GM12878 (cell line): ENCODE measurements at regions not wholly inside any gene's neighbourhood (a gene's known extent, or its start where the extent isn't known, plus 50 kb on each side); places are given as distances from the start of the nearest gene placed in this dataset.

Experiments used
- ATAC-seq: fragments of 200-7000 bp; cut with Tn5 transposase; 3 replicates; pipeline ENCODE4 v1.9.1; 2020; ENCODE audit warnings: mild to moderate bottlenecking, moderate library complexity
- BruUV-seq: library from RNA; stranded (reverse); fragments of 400-500 nt; replicated peaks from 2 replicates; lab custom pipeline; 2021; lab: Mats Ljungman, UMichigan
- CTCF ChIA-PET: fragments of 300-600 bp; sonication (Branson Sonifier 250); formaldehyde crosslinking; extraction: SDS; loops from one replicate; lab custom pipeline; 2021; ENCODE audit warnings: inconsistent platforms; lab: Yijun Ruan, JAX
- POLR2A ChIA-PET: fragments of 350-600 bp; formaldehyde crosslinking; extraction: SDS; loops from one replicate; lab custom pipeline; 2021; ENCODE audit warnings: inconsistent platforms; lab: Charles Lee
- RAD21 ChIA-PET: fragments of 300-600 bp; sonication (Branson Sonifier 250); formaldehyde crosslinking; loops from one replicate; lab custom pipeline; 2023; ENCODE audit warnings: antibody characterized with exemption; ENCODE audit not compliant: unreplicated experiment; lab: Charles Lee
- SMC1A ChIA-PET: fragments of 300-600 bp; sonication (Branson Sonifier 250); formaldehyde crosslinking; loops from one replicate; lab custom pipeline; 2023; ENCODE audit not compliant: unreplicated experiment, uncharacterized antibody; lab: Charles Lee
- DNase-seq: peaks from one replicate; pipeline ENCODE4 v3.0.0-alpha.2; 2011; ENCODE audit warnings: low read depth, low spot score
- FAIRE-seq: peaks from 3 replicates; lab custom pipeline; 2011; peaks lifted over from hg19 to GRCh38; lab: Jason Lieb, UNC
- H2AFZ ChIP-seq: 2 replicates; pipeline ENCODE4 v1.6.0; 2011; ENCODE audit warnings: low read depth, low read length, control low read depth; ENCODE audit not compliant: control insufficient read depth
- H3K27ac ChIP-seq: 2 replicates; pipeline ENCODE4 v1.5.1; 2011; ENCODE audit warnings: control low read depth; ENCODE audit not compliant: control insufficient read depth, insufficient read depth
- H3K27me3 ChIP-seq, 2 experiments: replicated peaks in 1 of 2; 2 replicates each; pipeline versions ENCODE4 v1.6.0 to v1.6.1; 2011; ENCODE audit warnings: low read length in 1 of 2; ENCODE audit not compliant: control insufficient read depth in 2 of 2, insufficient read depth in 2 of 2
- H3K36me3 ChIP-seq, 2 experiments: 2 replicates each; pipeline ENCODE4 v1.5.1; 2011; ENCODE audit warnings: low read length in 1 of 2; ENCODE audit not compliant: control insufficient read depth in 2 of 2, insufficient read depth in 2 of 2
- H3K4me1 ChIP-seq: 2 replicates; pipeline ENCODE4 v1.6.1; 2011; ENCODE audit warnings: mild to moderate bottlenecking, low read length, moderate library complexity, mixed read lengths; ENCODE audit not compliant: control insufficient read depth, insufficient read depth
- H3K4me2 ChIP-seq: 2 replicates; pipeline ENCODE4 v1.6.0; 2011; ENCODE audit warnings: control low read depth; ENCODE audit not compliant: control insufficient read depth, insufficient read depth
- H3K4me3 ChIP-seq: fragments of 200-600 bp; sonication (generic); 2 replicates; pipeline ENCODE4 v1.5.1; 2016
- H3K79me2 ChIP-seq: 2 replicates; pipeline ENCODE4 v1.6.0; 2011; ENCODE audit warnings: low read length; ENCODE audit not compliant: control insufficient read depth, insufficient read depth
- H3K9ac ChIP-seq: 2 replicates; pipeline ENCODE4 v1.8.0; 2011; ENCODE audit warnings: low read length, control low read depth, mixed read lengths; ENCODE audit not compliant: control insufficient read depth, insufficient read depth
- H3K9me3 ChIP-seq: replicated peaks from 3 replicates; pipeline ENCODE4 v1.5.1; 2011; ENCODE audit warnings: mild to moderate bottlenecking, low read length; ENCODE audit not compliant: control insufficient read depth, insufficient read depth
- H4K20me1 ChIP-seq: 2 replicates; pipeline ENCODE4 v1.6.0; 2011; ENCODE audit not compliant: control insufficient read depth, insufficient read depth
- CBX5 ChIP-seq: sonication (generic); IDR thresholded peaks from 2 replicates; pipeline ENCODE4 v1.6.1; 2016; ENCODE audit warnings: low read depth, moderate library complexity, mild to moderate bottlenecking, inconsistent platforms
- CREB1 ChIP-seq: IDR thresholded peaks from 2 replicates; pipeline ENCODE4 v1.6.1; 2012; ENCODE audit warnings: low read depth, mild to moderate bottlenecking, inconsistent platforms
- DPF2 ChIP-seq: fragments of 450-650 bp; IDR thresholded peaks from 2 replicates; pipeline ENCODE4 v1.6.1; 2017; ENCODE audit warnings: mild to moderate bottlenecking
- EED ChIP-seq: sonication (generic); IDR thresholded peaks from 2 replicates; pipeline ENCODE4 v1.6.1; 2016; ENCODE audit warnings: antibody characterized with exemption, low read depth
- ESRRA ChIP-seq: IDR thresholded peaks from 2 replicates; pipeline ENCODE4 v1.6.1; 2012; ENCODE audit warnings: mild to moderate bottlenecking, low read length, improper control_type of control experiment
- IRF4 ChIP-seq: IDR thresholded peaks from 2 replicates; pipeline ENCODE4 v1.6.1; 2011; ENCODE audit warnings: low read depth, low read length
- LARP7 ChIP-seq: fragments of 450-650 bp; IDR thresholded peaks from 2 replicates; pipeline ENCODE4 v1.6.1; 2017; ENCODE audit warnings: mild to moderate bottlenecking
- NR2F1 ChIP-seq: fragments of 450-650 bp; conservative IDR thresholded peaks from 2 replicates; pipeline ENCODE4 v1.6.1; 2017; ENCODE audit warnings: mild to moderate bottlenecking
- POLR2AphosphoS2 ChIP-seq: IDR thresholded peaks from 2 replicates; pipeline ENCODE4 v1.6.1; 2011; ENCODE audit warnings: low read depth, mild to moderate bottlenecking, low read length, improper control_type of control experiment, moderate library complexity
- RCOR1 ChIP-seq: conservative IDR thresholded peaks from 2 replicates; pipeline ENCODE4 v1.6.1; 2012; ENCODE audit warnings: low read depth, low read length, improper control_type of control experiment
- SIX5 ChIP-seq: IDR thresholded peaks from 2 replicates; pipeline ENCODE4 v1.6.1; 2011; ENCODE audit warnings: mild to moderate bottlenecking, low read depth, low read length, moderate library complexity; ENCODE audit not compliant: severe bottlenecking
- TBL1XR1 ChIP-seq: IDR thresholded peaks from 2 replicates; pipeline ENCODE4 v1.6.1; 2012; ENCODE audit warnings: low read depth, low read length, improper control_type of control experiment
- TCF12 ChIP-seq: IDR thresholded peaks from 2 replicates; pipeline ENCODE4 v1.6.1; 2011; ENCODE audit warnings: low read depth, mild to moderate bottlenecking, low read length
- ZNF217 ChIP-seq: fragments of 450-650 bp; IDR thresholded peaks from 2 replicates; pipeline ENCODE4 v1.6.1; 2017; ENCODE audit warnings: antibody characterized with exemption, mild to moderate bottlenecking
- WGBS: methylation state at CpG from one replicate; pipeline ENCODE4 v1.1.6; 2016; ENCODE audit warnings: low lambda C conversion rate; ENCODE audit not compliant: insufficient replicate concordance, insufficient coverage; ENCODE audit errors: missing lambda C conversion rate; 5-methylcytosine and 5-hydroxymethylcytosine counted together
- in situ Hi-C: fragments of 300-500 bp; cut with MboI; formaldehyde crosslinking; loops from 9 replicates; pipeline ENCODE4 v1.14.3; 2018; ENCODE audit warnings: mixed read lengths
- intact Hi-C: fragments of 100-400 bp; cut with micrococcal nuclease; formaldehyde crosslinking; loops from one replicate; pipeline ENCODE4 v1.14.2; 2022; ENCODE audit not compliant: unreplicated experiment
- TF ChIP-seq, protein P1 (sequence below): fragments of 450-650 bp; IDR thresholded peaks from 2 replicates; pipeline ENCODE4 v1.6.1; 2016; ENCODE audit warnings: mild to moderate bottlenecking
- TF ChIP-seq, protein P2 (sequence below): fragments of 450-650 bp; IDR thresholded peaks from 2 replicates; pipeline ENCODE4 v1.6.1; 2018; ENCODE audit warnings: borderline replicate concordance, mild to moderate bottlenecking; ENCODE audit not compliant: partially characterized antibody
- TF ChIP-seq, protein P3 (sequence below): fragments of 450-650 bp; formaldehyde crosslinking; IDR thresholded peaks from 2 replicates; pipeline ENCODE4 v1.4.0; 2020; ENCODE audit warnings: mild to moderate bottlenecking, moderate library complexity

DNA sequence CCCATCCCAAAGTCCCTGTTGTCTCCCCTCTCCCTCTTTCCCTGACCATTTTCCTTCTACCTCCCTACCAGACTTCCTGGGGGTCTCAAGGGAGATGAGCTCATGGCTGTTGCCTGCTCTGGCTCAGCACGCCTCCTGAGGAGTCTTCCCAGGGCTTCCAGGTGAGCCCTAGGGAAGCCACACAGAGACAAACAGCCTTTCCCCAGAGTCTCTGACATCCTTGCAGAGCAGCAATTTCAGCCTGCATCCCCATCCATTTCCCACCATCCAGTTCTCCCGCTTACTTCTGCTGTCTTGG is 189.2 kb upstream of the LINGO1 start:
- ChIA-PET CTCF (interaction anchor here (0.6 to 3.5 kb wide), 25 partner anchors 8 to 708 kb away, joined by 3 to 48 read pairs (median 6); partner anchors contain the start of gene LINGO1), SMC1A (interaction anchor here (1.0 to 2.1 kb wide), 9 partner anchors 8 to 635 kb away, joined by 3 to 10 read pairs (median 5); no protein-coding TSS in a partner anchor), POLR2A (interaction anchor here (0.7 kb wide), 2 partner anchors 54 to 639 kb away, joined by 3 to 4 read pairs; no protein-coding TSS in a partner anchor), RAD21 (interaction anchor here (0.7 to 3.2 kb wide), 11 partner anchors 9 to 635 kb away, joined by 3 to 19 read pairs (median 6); no protein-coding TSS in a partner anchor)
- Histone ChIP-seq H3K36me3 (no peaks in the 10 kb centered on the region), H3K4me1 (no peaks in the 10 kb centered on the region), H4K20me1 (peaks cover 3% of the 10 kb centered on the region), H3K27me3 (peaks cover 12 to 13% of the 10 kb centered on the region in 2 experiments), H3K27ac (no peak overlapping the region), H3K9me3 (no peaks in the 10 kb centered on the region), H3K4me3 (no peak overlapping the region), H3K4me2 (no peak overlapping the region), H2AFZ (no peak overlapping the region), H3K9ac (no peak overlapping the region), H3K79me2 (no peaks in the 10 kb centered on the region)
- TF ChIP-seq TBL1XR1 (no peak), SIX5 (no peak), ESRRA (no peak), EED (no peak), TCF12 (no peak), POLR2AphosphoS2 (no peak), CBX5 (no peak), NR2F1 (no peak), ZNF217 (no peak), RCOR1 (no peak), LARP7 (no peak), IRF4 (no peak), DPF2 (no peak), CREB1 (no peak)
- TF ChIP-seq, protein P1, sequence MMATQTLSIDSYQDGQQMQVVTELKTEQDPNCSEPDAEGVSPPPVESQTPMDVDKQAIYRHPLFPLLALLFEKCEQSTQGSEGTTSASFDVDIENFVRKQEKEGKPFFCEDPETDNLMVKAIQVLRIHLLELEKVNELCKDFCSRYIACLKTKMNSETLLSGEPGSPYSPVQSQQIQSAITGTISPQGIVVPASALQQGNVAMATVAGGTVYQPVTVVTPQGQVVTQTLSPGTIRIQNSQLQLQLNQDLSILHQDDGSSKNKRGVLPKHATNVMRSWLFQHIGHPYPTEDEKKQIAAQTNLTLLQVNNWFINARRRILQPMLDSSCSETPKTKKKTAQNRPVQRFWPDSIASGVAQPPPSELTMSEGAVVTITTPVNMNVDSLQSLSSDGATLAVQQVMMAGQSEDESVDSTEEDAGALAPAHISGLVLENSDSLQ = no peak
- TF ChIP-seq, protein P2, sequence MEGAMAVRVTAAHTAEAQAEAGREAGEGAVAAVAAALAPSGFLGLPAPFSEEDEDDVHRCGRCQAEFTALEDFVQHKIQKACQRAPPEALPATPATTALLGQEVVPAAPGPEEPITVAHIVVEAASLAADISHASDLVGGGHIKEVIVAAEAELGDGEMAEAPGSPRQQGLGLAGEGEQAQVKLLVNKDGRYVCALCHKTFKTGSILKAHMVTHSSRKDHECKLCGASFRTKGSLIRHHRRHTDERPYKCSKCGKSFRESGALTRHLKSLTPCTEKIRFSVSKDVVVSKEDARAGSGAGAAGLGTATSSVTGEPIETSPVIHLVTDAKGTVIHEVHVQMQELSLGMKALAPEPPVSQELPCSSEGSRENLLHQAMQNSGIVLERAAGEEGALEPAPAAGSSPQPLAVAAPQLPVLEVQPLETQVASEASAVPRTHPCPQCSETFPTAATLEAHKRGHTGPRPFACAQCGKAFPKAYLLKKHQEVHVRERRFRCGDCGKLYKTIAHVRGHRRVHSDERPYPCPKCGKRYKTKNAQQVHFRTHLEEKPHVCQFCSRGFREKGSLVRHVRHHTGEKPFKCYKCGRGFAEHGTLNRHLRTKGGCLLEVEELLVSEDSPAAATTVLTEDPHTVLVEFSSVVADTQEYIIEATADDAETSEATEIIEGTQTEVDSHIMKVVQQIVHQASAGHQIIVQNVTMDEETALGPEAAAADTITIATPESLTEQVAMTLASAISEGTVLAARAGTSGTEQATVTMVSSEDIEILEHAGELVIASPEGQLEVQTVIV = no peak
- TF ChIP-seq, protein P3, sequence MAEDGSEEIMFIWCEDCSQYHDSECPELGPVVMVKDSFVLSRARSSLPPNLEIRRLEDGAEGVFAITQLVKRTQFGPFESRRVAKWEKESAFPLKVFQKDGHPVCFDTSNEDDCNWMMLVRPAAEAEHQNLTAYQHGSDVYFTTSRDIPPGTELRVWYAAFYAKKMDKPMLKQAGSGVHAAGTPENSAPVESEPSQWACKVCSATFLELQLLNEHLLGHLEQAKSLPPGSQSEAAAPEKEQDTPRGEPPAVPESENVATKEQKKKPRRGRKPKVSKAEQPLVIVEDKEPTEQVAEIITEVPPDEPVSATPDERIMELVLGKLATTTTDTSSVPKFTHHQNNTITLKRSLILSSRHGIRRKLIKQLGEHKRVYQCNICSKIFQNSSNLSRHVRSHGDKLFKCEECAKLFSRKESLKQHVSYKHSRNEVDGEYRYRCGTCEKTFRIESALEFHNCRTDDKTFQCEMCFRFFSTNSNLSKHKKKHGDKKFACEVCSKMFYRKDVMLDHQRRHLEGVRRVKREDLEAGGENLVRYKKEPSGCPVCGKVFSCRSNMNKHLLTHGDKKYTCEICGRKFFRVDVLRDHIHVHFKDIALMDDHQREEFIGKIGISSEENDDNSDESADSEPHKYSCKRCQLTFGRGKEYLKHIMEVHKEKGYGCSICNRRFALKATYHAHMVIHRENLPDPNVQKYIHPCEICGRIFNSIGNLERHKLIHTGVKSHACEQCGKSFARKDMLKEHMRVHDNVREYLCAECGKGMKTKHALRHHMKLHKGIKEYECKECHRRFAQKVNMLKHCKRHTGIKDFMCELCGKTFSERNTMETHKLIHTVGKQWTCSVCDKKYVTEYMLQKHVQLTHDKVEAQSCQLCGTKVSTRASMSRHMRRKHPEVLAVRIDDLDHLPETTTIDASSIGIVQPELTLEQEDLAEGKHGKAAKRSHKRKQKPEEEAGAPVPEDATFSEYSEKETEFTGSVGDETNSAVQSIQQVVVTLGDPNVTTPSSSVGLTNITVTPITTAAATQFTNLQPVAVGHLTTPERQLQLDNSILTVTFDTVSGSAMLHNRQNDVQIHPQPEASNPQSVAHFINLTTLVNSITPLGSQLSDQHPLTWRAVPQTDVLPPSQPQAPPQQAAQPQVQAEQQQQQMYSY (CRISPR knock-in tag) = no peak
- ATAC-seq (no peak), DNase-seq (no peak), FAIRE-seq (no peak)
- intact Hi-C loops (loop anchor here (1.0 kb wide), 2 partner anchors 163 to 188 kb away; no protein-coding TSS in a partner anchor), in situ Hi-C loops (loop anchor here (25.0 kb wide), 1 partner anchor 185 kb away; the partner anchor contains the start of gene LINGO1)
- WGBS = 67% methylated on average over 2 of the region's 2 CpGs
- no TSS peak for BruUV-seq
